MM.1S (cell line): ENCODE measurements at regions not wholly inside any gene's neighbourhood (a gene's known extent, or its start where the extent isn't known, plus 50 kb on each side); places are given as distances from the start of the nearest gene placed in this dataset.

Experiments used
- DNase-seq: peaks from one replicate; pipeline ENCODE4 v3.0.0-alpha.2; 2015
- H2AFZ ChIP-seq: fragments of 300-600 bp; sonication (generic); 2 replicates; pipeline ENCODE4 v1.6.0; 2016; ENCODE audit warnings: antibody characterized with exemption, low read length
- H3F3A ChIP-seq: fragments of 300-600 bp; sonication (generic); 2 replicates; pipeline ENCODE4 v1.6.1; 2016; ENCODE audit warnings: mild to moderate bottlenecking, antibody characterized with exemption, low read length, moderate library complexity, mixed read lengths; ENCODE audit not compliant: insufficient read depth
- H3K27ac ChIP-seq: fragments of 300-600 bp; sonication (generic); 2 replicates; pipeline ENCODE4 v1.5.1; 2016; ENCODE audit warnings: mild to moderate bottlenecking, low read length
- H3K27me3 ChIP-seq: fragments of 300-600 bp; sonication (generic); replicated peaks from 2 replicates; pipeline ENCODE4 v1.6.0; 2016; ENCODE audit warnings: low read length; ENCODE audit not compliant: insufficient read depth
- H3K36me3 ChIP-seq: fragments of 300-600 bp; sonication (generic); replicated peaks from 2 replicates; pipeline ENCODE4 v1.6.1; 2016; ENCODE audit warnings: mild to moderate bottlenecking, low read length, mixed read lengths; ENCODE audit not compliant: insufficient read depth
- H3K4me1 ChIP-seq: fragments of 300-600 bp; sonication (generic); 2 replicates; pipeline ENCODE4 v1.6.1; 2016; ENCODE audit warnings: low read length, mixed read lengths
- H3K4me2 ChIP-seq: fragments of 300-600 bp; sonication (generic); 2 replicates; pipeline ENCODE4 v1.6.0; 2016; ENCODE audit warnings: low read depth, low read length
- H3K4me3 ChIP-seq: fragments of 300-600 bp; sonication (generic); 2 replicates; pipeline ENCODE4 v1.5.1; 2016; ENCODE audit warnings: low read length, mixed read lengths
- H3K79me2 ChIP-seq: fragments of 300-600 bp; sonication (generic); 2 replicates; pipeline ENCODE4 v1.6.1; 2016; ENCODE audit warnings: mixed run types, low read length, mixed read lengths
- H3K9ac ChIP-seq: fragments of 300-600 bp; sonication (generic); 2 replicates; pipeline ENCODE4 v1.6.1; 2016; ENCODE audit warnings: low read length, mixed read lengths
- H3K9me2 ChIP-seq: fragments of 300-600 bp; sonication (generic); replicated peaks from 2 replicates; pipeline ENCODE4 v1.6.1; 2016; ENCODE audit warnings: mild to moderate bottlenecking, low read length, mixed read lengths; ENCODE audit not compliant: insufficient read depth
- H3K9me3 ChIP-seq: fragments of 300-600 bp; sonication (generic); replicated peaks from 2 replicates; pipeline ENCODE4 v1.6.1; 2016; ENCODE audit warnings: mild to moderate bottlenecking, low read length, mixed read lengths; ENCODE audit not compliant: insufficient read depth
- H4K20me1 ChIP-seq: fragments of 300-600 bp; sonication (generic); 2 replicates; pipeline ENCODE4 v1.6.1; 2016; ENCODE audit warnings: mild to moderate bottlenecking, low read length, moderate library complexity, mixed read lengths; ENCODE audit not compliant: insufficient read depth
- EZH2 ChIP-seq: fragments of 300-600 bp; sonication (generic); optimal IDR thresholded peaks from 2 replicates; pipeline ENCODE3; 2017; ENCODE audit warnings: low read depth, mild to moderate bottlenecking, antibody characterized with exemption, low read length, mixed read lengths
- EZH2phosphoT487 ChIP-seq: fragments of 300-600 bp; sonication (generic); IDR thresholded peaks from 2 replicates; pipeline ENCODE4 v1.6.1; 2018; ENCODE audit warnings: antibody characterized with exemption, low read length
- TF ChIP-seq, protein P1 (sequence below): fragments of 300-600 bp; sonication (generic); IDR thresholded peaks from 2 replicates; pipeline ENCODE4 v1.5.1; 2016; ENCODE audit warnings: antibody characterized with exemption, low read length, mixed read lengths

DNA sequence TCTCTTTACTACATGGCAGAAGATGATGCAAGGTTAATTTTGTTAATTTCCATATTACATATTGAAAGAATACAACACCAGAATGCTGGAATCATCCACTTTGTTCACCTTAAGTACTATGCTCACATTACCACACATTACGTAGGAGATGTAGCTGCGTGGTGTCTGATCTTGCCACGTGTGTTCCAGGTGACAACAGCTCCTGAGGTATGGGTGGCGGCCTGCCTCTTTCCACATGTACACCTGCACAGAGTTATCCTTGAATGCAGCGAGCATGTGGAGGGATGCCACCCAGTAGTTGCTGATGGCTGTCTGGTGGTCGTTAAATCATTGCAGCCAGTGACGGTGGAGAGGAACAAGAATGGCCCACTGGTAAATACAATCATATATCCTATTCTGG is 740.5 kb upstream of the EEF2KMT start:
- Histone ChIP-seq H2AFZ (no peak overlapping the region), H3K9ac (no peak overlapping the region), H3K4me2 (peak overlapping the region; percentile 39; the same call in 1 of the 2 replicates), H3K79me2 (no peaks in the 10 kb centered on the region), H4K20me1 (no peaks in the 10 kb centered on the region), H3F3A (0 out of 2 replicates have a peak, but pooled peaks cover 12% of the 10 kb centered on the region), H3K27me3 (no peaks in the 10 kb centered on the region), H3K4me3 (no peak overlapping the region), H3K36me3 (no peaks in the 10 kb centered on the region), H3K9me2 (no peaks in the 10 kb centered on the region), H3K27ac (no peak overlapping the region; the same call in 1 of the 2 replicates), H3K9me3 (no peaks in the 10 kb centered on the region), H3K4me1 (peaks cover 24% of the 10 kb centered on the region)
- DNase-seq: no peak
- TF ChIP-seq, protein P1, sequence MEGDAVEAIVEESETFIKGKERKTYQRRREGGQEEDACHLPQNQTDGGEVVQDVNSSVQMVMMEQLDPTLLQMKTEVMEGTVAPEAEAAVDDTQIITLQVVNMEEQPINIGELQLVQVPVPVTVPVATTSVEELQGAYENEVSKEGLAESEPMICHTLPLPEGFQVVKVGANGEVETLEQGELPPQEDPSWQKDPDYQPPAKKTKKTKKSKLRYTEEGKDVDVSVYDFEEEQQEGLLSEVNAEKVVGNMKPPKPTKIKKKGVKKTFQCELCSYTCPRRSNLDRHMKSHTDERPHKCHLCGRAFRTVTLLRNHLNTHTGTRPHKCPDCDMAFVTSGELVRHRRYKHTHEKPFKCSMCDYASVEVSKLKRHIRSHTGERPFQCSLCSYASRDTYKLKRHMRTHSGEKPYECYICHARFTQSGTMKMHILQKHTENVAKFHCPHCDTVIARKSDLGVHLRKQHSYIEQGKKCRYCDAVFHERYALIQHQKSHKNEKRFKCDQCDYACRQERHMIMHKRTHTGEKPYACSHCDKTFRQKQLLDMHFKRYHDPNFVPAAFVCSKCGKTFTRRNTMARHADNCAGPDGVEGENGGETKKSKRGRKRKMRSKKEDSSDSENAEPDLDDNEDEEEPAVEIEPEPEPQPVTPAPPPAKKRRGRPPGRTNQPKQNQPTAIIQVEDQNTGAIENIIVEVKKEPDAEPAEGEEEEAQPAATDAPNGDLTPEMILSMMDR: no peak
- TF ChIP-seq EZH2phosphoT487 (no peak), EZH2 (no peak)

DNA sequence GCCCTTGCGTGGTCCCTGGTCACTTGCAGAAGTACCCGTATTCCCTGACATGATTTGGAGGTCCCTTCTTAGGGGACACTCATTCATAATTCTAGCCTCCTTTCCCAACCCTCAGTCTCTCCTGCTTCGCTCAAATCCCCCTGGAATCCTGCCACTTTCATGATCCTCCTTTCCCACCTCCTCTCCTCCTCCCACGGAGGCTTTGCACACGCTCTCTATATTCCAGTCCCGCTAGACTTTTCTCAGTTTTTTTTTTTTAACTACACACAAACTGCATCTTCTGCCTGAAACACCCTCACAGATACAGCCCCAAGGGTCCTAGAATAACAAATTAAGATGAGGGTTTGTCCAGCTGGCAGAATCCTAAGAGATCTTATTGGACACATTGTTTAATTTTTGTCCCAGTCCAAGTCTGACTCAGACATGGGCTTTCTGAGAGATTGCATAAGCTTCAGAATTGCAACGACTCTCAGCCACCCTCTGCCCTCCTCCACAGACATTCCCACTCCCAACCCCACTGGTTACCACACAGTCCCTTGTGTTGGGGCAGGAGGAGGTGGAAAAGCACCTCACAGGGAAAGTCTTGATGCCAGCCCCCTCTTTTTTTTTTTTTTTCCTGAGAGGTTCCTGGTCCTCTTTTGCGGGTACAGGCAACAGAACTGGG is 739.5 kb upstream of the EEF2KMT start:
- Histone ChIP-seq H3K9ac (no peak overlapping the region), H3F3A (0 out of 2 replicates have a peak, but pooled peaks cover 12% of the 10 kb centered on the region), H3K9me2 (no peaks in the 10 kb centered on the region), H3K27me3 (no peaks in the 10 kb centered on the region), H3K36me3 (no peaks in the 10 kb centered on the region), H4K20me1 (no peaks in the 10 kb centered on the region), H2AFZ (no peak overlapping the region), H3K9me3 (no peaks in the 10 kb centered on the region), H3K4me3 (no peak overlapping the region), H3K4me1 (peaks cover 24% of the 10 kb centered on the region), H3K4me2 (no peak overlapping the region), H3K79me2 (no peaks in the 10 kb centered on the region), H3K27ac (no peak overlapping the region)
- TF ChIP-seq EZH2 (no peak), EZH2phosphoT487 (no peak)
- TF ChIP-seq, protein P1: no peak
- DNase-seq: no peak

DNA sequence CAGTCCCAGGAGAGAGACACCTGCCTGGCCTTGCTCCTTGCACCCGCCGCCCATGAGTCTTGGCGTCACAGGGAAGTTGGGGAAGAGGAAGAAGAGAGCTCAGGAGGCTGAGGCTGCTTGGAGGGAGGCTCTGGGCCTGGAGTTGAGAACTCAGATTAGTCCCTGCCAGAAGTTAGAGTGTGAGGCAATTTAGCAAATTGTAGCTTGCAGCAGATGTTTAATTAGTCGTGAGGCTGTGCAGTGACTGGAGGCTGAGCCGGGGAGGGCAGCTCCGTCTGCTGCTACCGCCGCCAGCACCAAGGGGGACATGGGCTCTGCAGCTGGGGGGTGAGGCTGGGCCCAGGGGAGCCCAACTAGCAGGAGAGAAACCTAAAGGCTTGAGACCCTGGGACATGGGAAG is 738.3 kb upstream of the EEF2KMT start:
- Histone ChIP-seq H2AFZ (no peak overlapping the region), H3K79me2 (no peaks in the 10 kb centered on the region), H4K20me1 (no peaks in the 10 kb centered on the region), H3K4me3 (no peak overlapping the region), H3K4me2 (no peak overlapping the region), H3K27ac (no peak overlapping the region), H3K27me3 (no peaks in the 10 kb centered on the region), H3K9me3 (no peaks in the 10 kb centered on the region), H3K9ac (no peak overlapping the region), H3K9me2 (no peaks in the 10 kb centered on the region), H3K4me1 (peaks cover 14% of the 10 kb centered on the region), H3K36me3 (no peaks in the 10 kb centered on the region), H3F3A (0 out of 2 replicates have a peak, but pooled peaks cover 12% of the 10 kb centered on the region)
- TF ChIP-seq EZH2 (no peak), EZH2phosphoT487 (no peak)
- TF ChIP-seq, protein P1: no peak
- DNase-seq: no peak
